GM12874 (cell line): ENCODE measurements at regions not wholly inside any gene's neighbourhood (a gene's known extent, or its start where the extent isn't known, plus 50 kb on each side); places are given as distances from the start of the nearest gene placed in this dataset.

Experiments used
- TF ChIP-seq, protein P1 (sequence below): IDR thresholded peaks from 2 replicates; pipeline ENCODE4 v1.5.1; 2011; ENCODE audit warnings: low read depth, mild to moderate bottlenecking, control low read depth, low read length, moderate library complexity; ENCODE audit not compliant: insufficient read depth

- TF ChIP-seq, protein P1, sequence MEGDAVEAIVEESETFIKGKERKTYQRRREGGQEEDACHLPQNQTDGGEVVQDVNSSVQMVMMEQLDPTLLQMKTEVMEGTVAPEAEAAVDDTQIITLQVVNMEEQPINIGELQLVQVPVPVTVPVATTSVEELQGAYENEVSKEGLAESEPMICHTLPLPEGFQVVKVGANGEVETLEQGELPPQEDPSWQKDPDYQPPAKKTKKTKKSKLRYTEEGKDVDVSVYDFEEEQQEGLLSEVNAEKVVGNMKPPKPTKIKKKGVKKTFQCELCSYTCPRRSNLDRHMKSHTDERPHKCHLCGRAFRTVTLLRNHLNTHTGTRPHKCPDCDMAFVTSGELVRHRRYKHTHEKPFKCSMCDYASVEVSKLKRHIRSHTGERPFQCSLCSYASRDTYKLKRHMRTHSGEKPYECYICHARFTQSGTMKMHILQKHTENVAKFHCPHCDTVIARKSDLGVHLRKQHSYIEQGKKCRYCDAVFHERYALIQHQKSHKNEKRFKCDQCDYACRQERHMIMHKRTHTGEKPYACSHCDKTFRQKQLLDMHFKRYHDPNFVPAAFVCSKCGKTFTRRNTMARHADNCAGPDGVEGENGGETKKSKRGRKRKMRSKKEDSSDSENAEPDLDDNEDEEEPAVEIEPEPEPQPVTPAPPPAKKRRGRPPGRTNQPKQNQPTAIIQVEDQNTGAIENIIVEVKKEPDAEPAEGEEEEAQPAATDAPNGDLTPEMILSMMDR: no peak
These were observed 634.6 kb upstream of the ADGRL3 start for GRCh38 chr4:60565558-60565957.

- TF ChIP-seq, protein P1: no peak
These were observed 624.8 kb upstream of the ADGRL3 start for GRCh38 chr4:60575336-60575735.

DNA sequence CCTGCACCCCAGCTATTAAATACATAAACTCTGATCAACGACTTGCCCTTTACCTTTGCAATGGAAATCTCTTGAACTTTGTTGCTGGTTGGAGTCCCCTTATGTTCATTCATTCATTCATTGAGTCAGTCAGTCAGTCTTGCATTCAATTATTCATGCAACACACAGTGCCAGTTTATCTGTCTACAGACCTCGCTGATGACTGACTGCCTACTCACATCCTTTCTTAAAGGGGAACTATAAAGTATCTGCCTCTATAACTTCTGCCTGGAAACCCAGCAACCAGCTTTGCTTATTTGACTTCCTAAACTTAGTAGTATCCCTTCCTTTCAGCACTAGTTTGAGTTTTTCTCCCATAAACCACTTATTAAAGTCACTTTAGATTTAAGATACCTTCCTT, 620.8 kb upstream of the ADGRL3 start:
- TF ChIP-seq, protein P1: no peak

DNA sequence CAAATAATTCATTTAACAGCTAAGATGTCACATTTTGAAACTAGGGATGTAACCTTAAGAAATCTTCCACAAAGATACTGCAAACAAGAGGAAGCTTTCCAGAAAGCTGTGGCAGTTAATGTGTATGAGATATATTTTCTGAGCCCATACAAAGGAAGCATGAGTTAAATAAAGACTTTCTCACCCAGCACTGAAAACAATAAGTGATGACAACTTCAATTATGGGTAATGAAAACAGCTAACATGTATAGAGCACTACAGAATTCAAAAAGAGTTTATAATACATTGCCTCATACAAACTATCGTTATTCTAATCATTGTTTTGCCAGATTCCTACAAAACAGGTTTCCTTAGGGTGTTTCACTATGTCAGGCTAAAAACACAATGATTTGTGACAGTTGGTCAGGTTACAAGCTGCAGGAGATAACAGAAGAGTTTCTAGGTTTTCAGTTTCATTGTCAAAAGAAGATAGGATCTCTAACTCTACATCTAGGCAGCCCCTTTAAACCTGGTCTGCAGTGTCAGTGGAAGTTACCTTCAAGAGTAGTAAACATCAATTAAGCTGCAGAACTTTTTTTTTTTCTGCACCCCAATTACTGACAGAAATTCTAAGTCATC, 618.1 kb upstream of the ADGRL3 start:
- TF ChIP-seq, protein P1: no peak

GRCh38 chr4:60588556-60588955, 611.6 kb upstream of the ADGRL3 start:
- TF ChIP-seq, protein P1: no peak

DNA sequence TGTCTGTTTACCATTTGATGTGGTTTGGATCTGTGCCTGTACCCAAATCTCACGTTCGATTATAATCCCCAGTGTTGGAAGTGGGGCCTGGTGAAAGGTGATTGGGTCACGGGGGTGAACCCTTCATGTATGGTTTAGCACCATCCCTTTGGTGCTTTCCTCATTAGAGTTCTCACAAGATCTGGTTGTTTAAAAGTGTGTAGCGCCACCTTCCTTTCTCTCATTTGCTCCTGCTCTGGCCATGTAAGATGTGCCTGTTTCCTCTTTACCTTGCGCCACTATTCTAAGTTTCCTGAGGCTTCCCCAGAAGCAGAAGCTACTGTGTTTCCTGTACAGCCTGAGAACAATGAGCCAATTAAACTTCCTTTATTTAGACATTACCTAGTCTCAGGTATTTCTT, 610.7 kb upstream of the ADGRL3 start:
- TF ChIP-seq, protein P1: no peak

DNA sequence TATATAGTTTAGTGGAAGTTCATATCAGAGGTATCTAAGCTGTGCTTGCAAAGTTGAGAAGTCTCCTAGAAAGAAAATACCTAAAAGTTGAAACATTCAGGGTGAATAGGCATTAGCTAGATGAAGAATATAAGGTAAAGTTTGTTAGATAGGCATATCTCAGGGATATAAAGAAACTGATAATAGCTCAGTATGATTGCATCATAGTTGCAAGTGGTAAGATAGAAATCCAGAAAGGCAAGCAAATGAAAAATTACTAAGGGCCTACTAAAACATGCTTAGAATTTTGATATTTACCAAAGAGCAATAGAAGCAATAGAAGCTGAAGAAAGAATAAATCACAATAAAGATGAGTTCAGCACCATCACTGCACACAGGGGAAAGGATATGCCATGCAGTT, 610.0 kb upstream of the ADGRL3 start:
- TF ChIP-seq, protein P1: no peak
